GM19324 (cell line): ENCODE measurements at regions not wholly inside any gene's neighbourhood (a gene's known extent, or its start where the extent isn't known, plus 50 kb on each side); places are given as distances from the start of the nearest gene placed in this dataset.

ENCODE experiments used
- ATAC-seq: cut with Tn5 transposase; IDR thresholded peaks from one replicate; pipeline ENCODE4 v1.9.1; 2021; ENCODE audit warnings: mild to moderate bottlenecking, moderate library complexity; ENCODE audit not compliant: unreplicated experiment, low FRiP score

- no peak for ATAC-seq
Observed at GRCh38 chr4:13836946-13837912, 209.7 kb upstream of the BOD1L1 start.

DNA sequence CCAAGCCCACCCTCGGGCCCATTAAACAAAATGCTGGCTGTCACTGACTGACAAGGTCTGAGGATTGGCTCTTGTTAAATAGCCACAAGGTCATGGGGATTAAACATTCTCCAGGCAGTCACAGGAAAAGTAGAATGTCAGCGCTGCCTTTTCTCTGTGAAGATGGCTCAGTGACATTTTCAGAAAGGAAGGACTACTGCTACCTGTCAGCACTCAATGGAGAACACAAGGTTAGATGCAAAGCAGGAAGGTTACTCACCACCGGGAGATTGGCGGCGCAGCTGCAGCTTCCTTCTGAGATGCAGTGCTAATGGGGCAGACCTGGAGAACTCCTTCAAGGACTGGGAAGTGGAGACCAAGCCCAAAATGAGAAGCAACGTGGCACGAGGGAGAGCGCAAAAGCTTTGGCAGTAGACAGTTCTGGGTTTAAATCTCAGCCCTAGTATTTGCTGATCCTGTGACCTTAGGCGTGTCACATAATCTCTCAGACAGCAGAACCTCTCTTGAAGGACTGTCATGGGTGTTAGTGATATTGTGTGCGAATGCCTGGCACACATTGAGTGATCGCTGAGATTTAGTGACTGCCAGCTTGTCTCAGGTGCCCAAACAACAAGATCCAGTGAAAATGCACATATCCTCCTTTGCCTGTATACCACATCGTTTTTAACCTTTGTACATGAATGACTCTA lies 213.1 kb upstream of the BOD1L1 start:
- no peak for ATAC-seq

- ATAC-seq, result no peak
Observed at GRCh38 chr4:13844740-13845139, 217.2 kb upstream of the BOD1L1 start.

GRCh38 chr4:13849778-13850177 lies 222.3 kb upstream of the BOD1L1 start:
- no peak for ATAC-seq

DNA sequence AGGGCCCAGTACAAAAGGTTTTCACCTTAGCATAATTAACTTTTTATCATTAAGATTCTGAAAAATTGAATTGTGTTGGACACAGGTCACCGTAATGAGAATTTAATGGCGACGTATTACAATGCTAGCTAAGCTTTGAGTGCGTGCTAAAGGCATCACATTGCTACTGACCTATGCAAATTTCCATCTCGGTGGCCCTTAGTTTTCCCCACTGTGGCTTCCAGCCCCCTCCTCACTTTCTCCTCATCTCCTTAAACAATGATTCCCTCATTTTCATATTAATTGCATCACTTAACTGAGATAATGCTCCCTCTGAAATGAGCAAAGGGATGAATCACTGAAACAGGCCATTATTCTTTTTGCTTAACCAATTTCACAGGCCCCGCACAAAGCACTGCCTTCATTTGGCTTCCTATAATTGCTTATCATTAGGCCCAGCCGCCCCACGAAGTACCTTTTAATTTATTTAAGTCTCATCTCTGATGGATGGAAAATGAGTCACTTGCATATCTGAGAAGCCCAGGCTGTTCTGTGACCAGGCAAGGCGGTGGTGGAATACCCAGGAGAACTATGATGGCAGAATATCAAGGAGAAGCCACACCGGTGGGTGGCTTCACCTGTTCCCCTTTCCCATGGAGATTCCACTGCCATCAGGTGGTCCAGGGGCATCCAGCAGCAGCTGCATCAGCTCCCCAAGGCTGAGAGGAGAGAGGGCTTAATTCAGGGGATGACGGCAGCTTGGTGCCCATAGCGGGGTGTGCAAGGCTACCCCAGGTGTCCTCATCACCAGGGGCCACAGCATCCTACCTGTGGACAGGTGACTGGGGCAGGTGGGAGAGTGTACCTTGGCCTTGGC lies 223.8 kb upstream of the BOD1L1 start:
- ATAC-seq, result no peak

- ATAC-seq, result no peak
Observed at GRCh38 chr4:13852411-13852810, 224.9 kb upstream of the BOD1L1 start.

DNA sequence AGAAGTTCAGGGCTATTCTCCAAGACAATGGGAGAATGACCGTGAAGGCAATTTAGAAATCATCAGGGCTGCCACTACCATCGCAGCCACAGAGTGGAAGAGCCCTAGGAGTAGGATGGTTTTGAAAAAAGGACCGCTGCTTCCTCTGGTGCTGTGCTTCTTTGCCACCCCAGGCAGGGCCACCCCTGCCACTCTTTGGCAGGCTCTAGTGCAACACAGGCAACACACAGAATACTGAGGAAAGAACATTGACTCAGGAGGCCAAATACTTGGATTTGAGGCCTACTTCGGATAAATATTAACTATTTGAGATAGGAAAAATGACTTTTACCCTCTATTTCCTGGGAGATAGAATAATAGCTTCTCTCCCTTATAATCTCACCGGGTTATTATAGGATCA lies 228.9 kb upstream of the BOD1L1 start:
- ATAC-seq, result no peak

DNA sequence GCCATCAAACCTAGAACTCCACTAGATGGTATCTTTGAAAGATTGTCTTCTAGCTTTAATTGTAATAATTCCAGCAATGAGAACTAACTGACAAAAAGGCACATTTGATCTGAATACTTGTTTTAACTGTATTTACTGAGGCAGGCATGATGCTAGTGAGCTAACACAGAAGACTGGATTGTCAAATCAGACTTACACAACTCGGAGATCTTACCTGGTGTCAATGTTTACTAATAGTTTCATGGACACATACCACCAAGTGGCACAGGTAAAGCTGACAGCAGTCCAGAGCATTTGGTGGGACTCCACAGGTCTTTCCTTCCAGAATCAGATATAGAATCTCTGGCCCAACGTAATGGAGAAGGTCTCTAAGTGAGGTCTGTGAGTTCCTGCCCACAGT lies 229.9 kb upstream of the BOD1L1 start:
- no peak for ATAC-seq

DNA sequence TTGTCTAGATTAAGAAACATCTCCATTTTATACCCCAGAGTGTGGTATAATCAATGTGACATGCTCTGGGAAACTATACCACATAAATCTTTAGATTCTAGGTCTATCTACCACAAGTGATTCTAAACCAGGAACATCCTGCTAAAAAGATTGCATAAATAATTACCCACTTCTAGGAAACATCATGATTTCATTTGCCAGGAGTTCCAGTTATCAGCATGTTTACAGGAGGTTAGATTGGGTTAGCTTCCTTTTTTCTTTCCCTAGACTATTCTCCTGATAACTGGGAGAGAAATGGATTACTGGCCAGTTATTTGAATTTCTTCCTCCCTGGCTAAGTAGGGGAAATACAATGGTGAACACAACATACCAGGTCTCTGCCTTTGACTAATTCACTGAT lies 230.3 kb upstream of the BOD1L1 start:
- no peak for ATAC-seq

- no peak for ATAC-seq
Observed at GRCh38 chr4:13859423-13859822, 231.9 kb upstream of the BOD1L1 start.

- ATAC-seq, result no peak
Observed at GRCh38 chr4:13860126-13860525, 232.6 kb upstream of the BOD1L1 start.

GRCh38 chr4:13865871-13866669 lies 238.5 kb upstream of the BOD1L1 start:
- no peak for ATAC-seq

DNA sequence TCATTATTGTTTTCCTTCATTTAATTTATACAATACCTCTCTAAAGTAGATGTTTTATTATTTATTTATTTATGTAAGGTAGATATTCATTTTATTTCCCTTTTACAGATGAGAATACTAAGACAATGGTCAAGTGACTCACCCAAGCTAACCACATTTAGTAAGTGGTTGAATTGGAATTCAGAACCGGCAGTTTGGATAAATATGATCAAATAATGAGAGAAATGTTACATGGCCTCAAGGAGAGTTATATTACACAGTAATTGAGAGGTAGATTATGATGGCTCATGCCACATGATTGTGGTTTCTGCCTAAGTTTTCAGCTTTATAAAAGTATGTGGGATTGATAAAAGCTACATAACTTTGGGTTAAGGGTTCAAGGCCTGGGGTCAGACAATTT lies 239.4 kb upstream of the BOD1L1 start:
- no peak for ATAC-seq

- no peak for ATAC-seq
Observed at GRCh38 chr4:13872155-13872554, 244.6 kb upstream of the BOD1L1 start.

- no peak for ATAC-seq
Observed at GRCh38 chr4:13872955-13873354, 245.4 kb upstream of the BOD1L1 start.

GRCh38 chr4:13875181-13875580 lies 247.7 kb upstream of the BOD1L1 start:
- ATAC-seq, result no peak

DNA sequence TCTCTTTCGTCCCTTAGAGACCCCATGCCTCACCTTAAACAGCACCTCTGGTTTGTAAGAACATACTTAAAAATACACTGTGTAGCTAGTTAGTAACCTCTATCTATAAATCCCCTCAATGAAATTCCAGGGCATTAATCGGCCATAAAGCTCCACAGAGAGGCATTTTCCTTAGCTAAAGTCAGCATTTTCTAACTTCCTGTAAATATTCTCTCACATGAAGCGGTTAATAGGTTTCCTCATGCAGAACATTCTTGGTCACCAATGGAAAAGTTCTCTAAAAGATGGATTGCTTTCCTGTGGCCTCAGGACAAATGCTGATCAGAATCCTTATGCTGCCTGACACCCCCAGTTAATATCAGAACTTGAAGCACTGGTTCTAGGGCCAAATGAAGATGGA lies 248.6 kb upstream of the BOD1L1 start:
- ATAC-seq, result no peak

GRCh38 chr4:13876940-13877339 lies 249.4 kb upstream of the BOD1L1 start:
- no peak for ATAC-seq

DNA sequence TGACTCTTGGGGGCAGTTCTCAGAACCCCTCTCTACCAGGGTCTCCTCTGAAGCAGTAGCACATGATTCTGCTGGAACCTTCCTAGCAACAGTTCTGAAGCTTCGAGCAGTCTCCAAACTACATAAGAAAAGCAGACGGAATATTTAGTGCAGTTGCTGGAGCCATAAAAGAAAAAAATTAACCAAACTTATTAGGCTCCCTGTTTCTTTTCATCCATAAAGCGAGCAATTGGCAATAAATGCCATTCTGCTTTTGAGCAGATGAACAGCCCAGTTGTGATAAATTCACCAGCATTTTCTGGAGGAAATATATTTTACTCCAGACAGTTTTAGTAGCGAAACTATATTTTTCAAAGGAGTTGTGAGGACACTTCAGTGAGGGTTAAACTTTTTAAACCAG lies 250.1 kb upstream of the BOD1L1 start:
- ATAC-seq, result no peak

- ATAC-seq, result no peak
Observed at GRCh38 chr4:13881892-13882291, 254.4 kb upstream of the BOD1L1 start.
